Right forelimb (tissue), 1 donor: ENCODE measurements at regions not wholly inside any gene's neighbourhood (a gene's known extent, or its start where the extent isn't known, plus 50 kb on each side); places are given as distances from the start of the nearest gene placed in this dataset.
"Not testable (repeated sequence)": the region's sequence is repeated elsewhere in the genome, so short reads cannot be mapped to it uniquely, and the experiment has no call there.

Experiments
- DNase-seq: peaks from one replicate; pipeline ENCODE4 v3.0.0-alpha.2; 2018

DNA sequence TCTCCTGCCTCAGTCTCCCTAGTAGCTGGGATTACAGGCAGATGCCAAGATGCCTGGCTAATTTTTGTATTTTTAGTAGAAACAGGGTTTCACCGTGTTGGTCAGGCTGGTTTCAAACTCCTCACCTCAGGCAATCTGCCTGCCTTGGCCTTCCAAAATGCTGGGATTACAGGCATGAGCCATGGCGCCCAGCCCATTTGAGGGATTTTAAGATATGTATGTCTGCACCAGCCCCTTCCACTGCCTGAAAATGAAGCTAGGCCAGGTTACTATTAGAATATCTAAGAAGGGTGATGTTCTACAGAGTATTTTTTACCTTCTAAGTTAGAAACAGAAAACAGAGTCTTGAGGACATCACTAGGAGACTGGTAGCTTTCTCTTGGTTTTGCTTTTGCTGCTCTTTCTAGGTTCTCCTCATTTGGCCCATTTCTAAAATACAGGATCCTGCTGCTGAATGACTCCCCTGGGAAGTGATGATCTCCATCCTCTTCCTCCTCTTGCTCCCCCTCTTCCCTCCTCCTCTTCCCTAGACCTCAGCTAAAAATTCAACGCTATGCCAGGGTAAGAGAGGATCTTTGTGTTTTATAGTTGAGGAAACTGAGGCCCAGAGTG is 118.5 kb downstream of the MYCN start:
- DNase-seq: no peak

GRCh38 chr2:16058256-16058655 is 117.9 kb downstream of the MYCN start:
- no peak for DNase-seq

GRCh38 chr2:16057661-16058060 is 117.3 kb downstream of the MYCN start:
- no peak for DNase-seq

DNA sequence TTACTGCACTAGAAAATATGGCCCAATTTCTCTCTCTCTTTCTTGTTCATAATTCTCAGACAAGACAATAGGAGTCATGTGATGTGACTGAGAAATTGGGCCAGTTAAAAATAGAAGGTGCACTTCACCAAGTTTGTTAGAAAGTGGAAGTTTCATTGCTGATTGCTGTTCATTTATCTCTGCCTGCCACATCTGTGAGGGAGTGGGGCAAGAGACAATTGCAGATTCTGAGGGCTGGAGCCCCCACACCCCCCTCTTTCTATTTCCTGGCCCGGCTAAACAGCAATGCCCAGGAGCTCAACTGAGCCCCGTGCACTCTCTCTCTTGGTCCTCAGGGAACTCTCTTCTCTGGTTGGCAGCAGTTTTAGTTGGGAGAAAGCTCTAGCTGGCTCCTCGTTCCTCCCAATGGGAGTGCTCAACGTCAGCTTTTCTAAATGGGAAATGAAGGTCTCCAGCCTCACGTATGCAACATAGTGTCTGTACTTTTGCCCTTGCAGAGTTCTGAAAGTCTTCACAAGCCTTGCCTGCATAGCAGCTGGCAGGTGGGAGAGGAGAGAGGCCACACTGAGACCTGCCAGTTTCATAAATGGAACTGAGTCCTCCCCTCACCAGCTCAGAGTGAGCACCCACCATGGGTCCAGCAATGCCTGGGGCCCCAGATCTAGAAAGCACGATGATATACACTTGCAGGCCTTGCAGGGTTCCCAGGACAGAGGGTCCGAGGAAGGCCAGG is 115.7 kb downstream of the MYCN start:
- no peak for DNase-seq

GRCh38 chr2:16053437-16054257 is 113.3 kb downstream of the MYCN start:
- DNase-seq: no peak

- DNase-seq: not testable (repeated sequence)
These were observed 112.3 kb downstream of the MYCN start for GRCh38 chr2:16052571-16053052.

DNA sequence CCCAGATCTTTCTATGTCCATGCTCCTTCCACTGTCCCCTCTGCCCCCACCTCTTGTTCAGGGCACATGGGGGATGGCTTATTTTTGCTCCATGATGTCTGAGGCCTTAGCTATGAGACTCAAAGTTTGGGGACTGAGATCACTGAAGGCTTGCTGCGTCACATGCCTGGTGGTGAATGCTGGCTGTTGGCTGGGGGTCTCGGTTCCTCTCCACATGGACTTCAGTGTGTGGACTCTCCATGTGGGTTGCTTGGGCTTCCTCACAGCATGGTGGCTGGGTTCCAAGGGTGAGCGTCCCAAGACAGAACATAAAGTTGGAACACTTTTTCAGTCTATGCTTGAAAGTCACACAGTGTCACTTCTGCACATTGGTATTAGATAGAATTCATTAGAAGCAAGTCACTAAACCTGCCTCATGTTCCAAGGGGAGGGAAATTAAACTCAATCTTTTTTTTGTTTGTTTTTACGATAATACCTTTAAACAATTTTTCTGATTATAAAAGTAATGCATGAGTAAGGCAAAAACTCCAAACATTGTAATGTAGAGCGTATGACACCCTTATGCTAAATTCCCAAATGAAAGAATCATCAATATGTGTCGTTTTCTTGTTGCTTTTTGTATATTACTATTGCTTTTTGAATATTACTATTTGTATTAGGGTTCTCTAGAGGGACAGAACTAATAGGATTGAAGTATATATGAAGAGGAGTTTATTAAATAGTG is 111.7 kb downstream of the MYCN start:
- DNase-seq: no peak

- no peak for DNase-seq
These were observed 110.6 kb downstream of the MYCN start for GRCh38 chr2:16050908-16051489.

- DNase-seq: no peak
These were observed 110.0 kb downstream of the MYCN start for GRCh38 chr2:16050261-16050907.

- DNase-seq: no peak
These were observed 109.1 kb downstream of the MYCN start for GRCh38 chr2:16049406-16049805.

- no peak for DNase-seq
These were observed 108.1 kb downstream of the MYCN start for GRCh38 chr2:16048466-16048865.

GRCh38 chr2:16047701-16048100 is 107.4 kb downstream of the MYCN start:
- no peak for DNase-seq

- DNase-seq: no peak
These were observed 106.3 kb downstream of the MYCN start for GRCh38 chr2:16046649-16047048.

- no peak for DNase-seq
These were observed 105.5 kb downstream of the MYCN start for GRCh38 chr2:16045653-16046352.

- DNase-seq: no peak
These were observed 104.7 kb downstream of the MYCN start for GRCh38 chr2:16044946-16045456.

DNA sequence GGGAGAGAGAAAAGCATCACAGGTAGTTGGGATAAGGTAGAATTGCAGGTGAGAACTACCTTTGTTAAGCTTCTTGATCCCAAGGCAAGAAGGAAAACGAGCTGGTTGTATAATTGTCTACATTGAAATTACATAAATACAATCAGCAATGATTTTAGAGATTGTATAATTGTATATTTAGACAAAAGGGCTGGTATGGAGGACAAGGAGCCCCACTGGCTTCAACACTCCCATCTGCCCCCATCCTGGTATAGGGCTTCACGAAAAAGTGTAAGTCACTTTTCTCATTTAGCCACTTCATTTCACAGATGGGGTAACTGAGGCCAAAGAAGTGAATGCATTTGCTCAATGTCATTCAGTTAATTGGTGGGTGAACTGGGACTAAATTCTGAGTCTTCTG is 103.3 kb downstream of the MYCN start:
- DNase-seq: no peak

DNA sequence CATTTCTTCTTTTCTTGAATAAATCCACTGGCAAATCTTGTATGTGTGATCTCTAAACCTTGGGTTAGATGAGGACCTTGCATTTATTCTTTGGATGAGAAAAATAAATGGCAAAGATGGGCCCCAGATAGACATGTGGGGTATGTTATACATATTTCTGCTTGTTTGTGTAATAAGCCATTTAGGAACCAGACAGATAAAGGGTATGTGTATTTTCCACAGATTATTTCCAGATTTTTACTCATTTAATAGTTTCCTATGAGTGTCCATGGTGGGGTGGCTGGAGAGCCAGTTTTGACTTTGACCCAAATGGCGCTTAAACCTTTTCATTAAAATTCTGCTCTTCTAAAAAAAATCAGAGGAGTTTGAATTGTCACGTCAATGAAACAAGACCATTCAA is 102.8 kb downstream of the MYCN start:
- DNase-seq: no peak

DNA sequence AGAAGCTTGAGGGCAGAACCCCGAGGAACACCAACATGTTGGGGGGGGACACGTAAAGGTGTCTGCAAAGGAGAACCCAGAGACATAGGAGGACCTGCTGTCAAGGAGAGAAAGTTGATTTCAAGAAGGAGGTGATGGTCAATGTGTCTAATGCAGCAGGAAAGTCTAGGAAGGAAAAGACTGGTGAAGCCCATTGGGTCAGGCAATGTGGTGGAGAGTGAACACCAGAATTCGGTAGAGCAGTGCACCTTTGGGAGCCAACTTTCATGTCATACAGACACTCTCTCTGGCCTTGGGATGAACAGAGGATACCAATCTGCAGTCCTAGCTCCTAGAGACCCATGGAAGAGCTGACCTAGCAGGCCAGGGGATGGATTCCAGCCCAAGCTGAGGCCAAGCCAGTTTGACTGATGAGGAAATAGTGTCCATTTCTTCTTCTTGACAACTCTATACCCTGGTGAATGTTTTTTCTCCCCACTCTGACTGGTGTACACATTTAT is 101.9 kb downstream of the MYCN start:
- DNase-seq: no peak

- no peak for DNase-seq
These were observed 100.1 kb downstream of the MYCN start for GRCh38 chr2:16040271-16041010.

- DNase-seq: no peak
These were observed 99.5 kb downstream of the MYCN start for GRCh38 chr2:16039823-16040222.
